ENCODE measurements at regions not wholly inside any gene's neighbourhood (a gene's known extent, or its start where the extent isn't known, plus 50 kb on each side); places are given as distances from the start of the nearest gene placed in this dataset.

- Histone ChIP-seq H3K27me3 (ENCODE audit: insufficient read depth) (peaks cover 60% of the 10 kb centered on the region), H3F3A (replicated peaks; ENCODE audit: insufficient read depth) (no peaks in the 10 kb centered on the region), H3K9me3 (no peaks in the 10 kb centered on the region), H2AFZ (ENCODE audit: low read depth) (no peak overlapping the region), H4K20me1 (ENCODE audit: insufficient read depth) (no peaks in the 10 kb centered on the region), H3K27ac (ENCODE audit: low read depth in 2 of 2, low read length in 1 of 2) (no peak overlapping the region), H3K4me2 (no peak overlapping the region), H3K9ac (no peak overlapping the region), H3K36me3 (replicated peaks in 1 of 2; ENCODE audit: control insufficient read depth in 1 of 2, insufficient read depth in 2 of 2, low read length in 1 of 2) (no peaks in the 10 kb centered on the region), H3K9me2 (no peaks in the 10 kb centered on the region), H3K4me3 (ENCODE audit: low read depth in 2 of 2, low read length in 1 of 2) (no peak overlapping the region), H3K4me1 (ENCODE audit: control insufficient read depth in 1 of 2, insufficient read depth in 2 of 2, low read depth in 1 of 2, low read length in 1 of 2) (no peaks in the 10 kb centered on the region), H3K79me2 (ENCODE audit: insufficient read depth) (no peaks in the 10 kb centered on the region)
- TF ChIP-seq POLR2AphosphoS5 (IDR thresholded peaks at IDR 0.05; ENCODE audit: low read depth, low read length), result no peak
- no peak for TF ChIP-seq JUND (IDR thresholded peaks at IDR 0.05)
- no peak for TF ChIP-seq NFIC (IDR thresholded peaks at IDR 0.05; ENCODE audit: borderline replicate concordance)
- TF ChIP-seq USF2 (IDR thresholded peaks at IDR 0.05; ENCODE audit: borderline replicate concordance, low read depth, low read length), result no peak
- TF ChIP-seq RXRA (IDR thresholded peaks at IDR 0.05; ENCODE audit: borderline replicate concordance, low read depth), result no peak
- TF ChIP-seq TAF1 (IDR thresholded peaks at IDR 0.05; ENCODE audit: borderline replicate concordance, low read depth, low read length), result no peak
- no peak for TF ChIP-seq FOXJ3 (CRISPR knock-in tag; IDR thresholded peaks at IDR 0.05)
- TF ChIP-seq FOXM1 (IDR thresholded peaks at IDR 0.05; ENCODE audit: low read depth), result no peak
- TF ChIP-seq TCF12 (IDR thresholded peaks at IDR 0.05), result no peak
- TF ChIP-seq PBX3 (IDR thresholded peaks at IDR 0.05), result no peak
- TF ChIP-seq, protein P1, sequence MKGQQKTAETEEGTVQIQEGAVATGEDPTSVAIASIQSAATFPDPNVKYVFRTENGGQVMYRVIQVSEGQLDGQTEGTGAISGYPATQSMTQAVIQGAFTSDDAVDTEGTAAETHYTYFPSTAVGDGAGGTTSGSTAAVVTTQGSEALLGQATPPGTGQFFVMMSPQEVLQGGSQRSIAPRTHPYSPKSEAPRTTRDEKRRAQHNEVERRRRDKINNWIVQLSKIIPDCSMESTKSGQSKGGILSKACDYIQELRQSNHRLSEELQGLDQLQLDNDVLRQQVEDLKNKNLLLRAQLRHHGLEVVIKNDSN (IDR thresholded peaks at IDR 0.05; ENCODE audit: borderline replicate concordance, low read depth), result no peak
- no peak for TF ChIP-seq RFX5 (IDR thresholded peaks at IDR 0.05; ENCODE audit: low read length)
- TF ChIP-seq CHD2 (IDR thresholded peaks at IDR 0.05; ENCODE audit: low read length, partially characterized antibody), result no peak
- no peak for TF ChIP-seq REST (IDR thresholded peaks at IDR 0.05; ENCODE audit: low read depth, low read length)
- TF ChIP-seq SMC3 (IDR thresholded peaks at IDR 0.05; ENCODE audit: low read depth, low read length), result no peak
- WGBS (ENCODE audit: low lambda C conversion rate), result 8% methylated on average over 24 of the region's 25 CpGs
- DNase-seq, result no peak
- ChIA-PET CTCF (no interaction called here), POLR2A (no interaction called here)
Measured at GRCh38 chr12:34387711-34388635, 365.7 kb downstream of the ALG10 start.
